ENCODE measurements at regions not wholly inside any gene's neighbourhood (a gene's known extent, or its start where the extent isn't known, plus 50 kb on each side); places are given as distances from the start of the nearest gene placed in this dataset.

GRCh38 chr18:53798516-53798915 is 426.0 kb downstream of the MBD2 start:
- ATAC-seq (no peak), DNase-seq (no peak)
- H3K36me3 ChIP-seq, result no peaks in the 10 kb centered on the region
- H3K9me3 ChIP-seq, result peaks cover 0 to 11% (median 0%) of the 10 kb centered on the region in 12 donors
- intact Hi-C loops (cut with DNase I), result no loop called here
- H3K4me3 ChIP-seq, result no peak overlapping the region
- peaks cover 0 to 6% (median 0%) of the 10 kb centered on the region in 12 donors for H3K4me1 ChIP-seq
- TF ChIP-seq POLR2A (IDR thresholded peaks at IDR 0.05) (no peak), CTCF (IDR thresholded peaks at IDR 0.05) (no peak)
- H3K27ac ChIP-seq, result no peak overlapping the region
- H3K27me3 ChIP-seq, result no peaks in the 10 kb centered on the region
- 44 to 64% (median 52%) methylated on average over 1 of the region's 1 CpG for WGBS, 4 donors

- Histone ChIP-seq H3K36me3 (no peaks in the 10 kb centered on the region), H3K4me3 (no peak overlapping the region), H3K9me3 (peaks cover 0 to 11% (median 0%) of the 10 kb centered on the region in 12 donors), H3K27ac (no peak overlapping the region), H3K27me3 (no peaks in the 10 kb centered on the region), H3K4me1 (peaks cover 0 to 6% (median 0%) of the 10 kb centered on the region in 12 donors)
- intact Hi-C loops (cut with DNase I), result no loop called here
- TF ChIP-seq CTCF (IDR thresholded peaks at IDR 0.05) (no peak), POLR2A (IDR thresholded peaks at IDR 0.05) (no peak)
- no peak for ATAC-seq
- no peak for DNase-seq
- whole genome bisulfite sequencing, 4 donors, result 60 to 68% (median 64%) methylated on average over 2 of the region's 2 CpGs
These were observed 426.4 kb downstream of the MBD2 start for GRCh38 chr18:53797998-53798495.

- H3K4me1 ChIP-seq, result peaks cover 0 to 6% (median 0%) of the 10 kb centered on the region in 12 donors
- peaks cover 0 to 11% (median 0%) of the 10 kb centered on the region in 12 donors for H3K9me3 ChIP-seq
- TF ChIP-seq POLR2A (IDR thresholded peaks at IDR 0.05), result no peak
- no peak for TF ChIP-seq CTCF (IDR thresholded peaks at IDR 0.05)
- ATAC-seq (peak; percentile 70 to 93 (median 78)), DNase-seq (peak in 1 of 5 donors; percentile 26)
- no peaks in the 10 kb centered on the region for H3K36me3 ChIP-seq
- H3K27ac ChIP-seq, result no peak overlapping the region
- 66 to 84% (median 74%) methylated on average over 1 of the region's 1 CpG for WGBS, 4 donors
- H3K27me3 ChIP-seq, result no peaks in the 10 kb centered on the region
- intact Hi-C loops (cut with DNase I), result no loop called here
- no peak overlapping the region for H3K4me3 ChIP-seq
These were observed 428.3 kb downstream of the MBD2 start for GRCh38 chr18:53796040-53796729.

GRCh38 chr18:53795610-53796009 is 428.9 kb downstream of the MBD2 start:
- H3K4me3 ChIP-seq, result no peak overlapping the region
- no peak for DNase-seq
- TF ChIP-seq CTCF (IDR thresholded peaks at IDR 0.05) (no peak), POLR2A (IDR thresholded peaks at IDR 0.05) (no peak)
- intact Hi-C loops (cut with DNase I), result no loop called here
- no peaks in the 10 kb centered on the region for H3K27me3 ChIP-seq
- peaks cover 0 to 6% (median 0%) of the 10 kb centered on the region in 12 donors for H3K4me1 ChIP-seq
- no peaks in the 10 kb centered on the region for H3K36me3 ChIP-seq
- H3K27ac ChIP-seq, result no peak overlapping the region
- ATAC-seq, result no peak
- peaks cover 0 to 11% (median 0%) of the 10 kb centered on the region in 12 donors for H3K9me3 ChIP-seq
